SU-DHL-6 (cell line): ENCODE measurements at regions not wholly inside any gene's neighbourhood (a gene's known extent, or its start where the extent isn't known, plus 50 kb on each side); places are given as distances from the start of the nearest gene placed in this dataset.

Experiments
- CTCF ChIP-seq: fragments of 200-600 bp; sonication (generic); IDR thresholded peaks from one replicate; pipeline ENCODE4 v1.5.1; 2017; ENCODE audit warnings: antibody characterized with exemption, mild to moderate bottlenecking, low read length, moderate library complexity; ENCODE audit not compliant: insufficient read depth, poor library complexity, severe bottlenecking
- EZH2phosphoT487 ChIP-seq: fragments of 200-600 bp; sonication (generic), shearing (Covaris generic); conservative IDR thresholded peaks from 2 replicates; pipeline ENCODE4 v1.6.1; 2018; ENCODE audit warnings: mild to moderate bottlenecking, antibody characterized with exemption, low read length, moderate library complexity, mixed read lengths

DNA sequence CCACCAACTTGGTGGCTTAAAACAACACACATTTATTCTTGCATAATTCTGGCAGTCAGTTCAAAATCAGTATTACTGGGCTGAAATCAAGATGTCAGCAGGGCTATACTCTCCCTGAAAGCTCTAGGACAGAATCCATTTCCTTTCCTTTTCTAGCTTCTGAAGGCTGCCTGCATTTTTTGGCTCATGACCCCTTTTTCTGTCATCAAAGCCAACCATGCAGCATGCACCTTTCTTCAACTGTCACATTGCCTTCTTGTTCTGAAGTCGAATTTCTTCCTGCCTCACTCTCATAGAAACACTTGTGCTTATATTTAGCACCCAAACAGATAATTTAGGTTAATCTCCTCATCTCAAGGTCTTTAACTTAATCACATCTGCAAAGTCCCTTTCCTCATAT lies 79.8 kb upstream of the PPP1R2C start:
- no peak for TF ChIP-seq CTCF
- TF ChIP-seq EZH2phosphoT487: no peak
